ENCODE measurements at regions not wholly inside any gene's neighbourhood (a gene's known extent, or its start where the extent isn't known, plus 50 kb on each side); places are given as distances from the start of the nearest gene placed in this dataset.
A peak's percentile ranks its signal among the peaks of the same experiment; 100 is the strongest.
"Not testable (repeated sequence)": the region's sequence is repeated elsewhere in the genome, so short reads cannot be mapped to it uniquely, and the experiment has no call there.

DNA sequence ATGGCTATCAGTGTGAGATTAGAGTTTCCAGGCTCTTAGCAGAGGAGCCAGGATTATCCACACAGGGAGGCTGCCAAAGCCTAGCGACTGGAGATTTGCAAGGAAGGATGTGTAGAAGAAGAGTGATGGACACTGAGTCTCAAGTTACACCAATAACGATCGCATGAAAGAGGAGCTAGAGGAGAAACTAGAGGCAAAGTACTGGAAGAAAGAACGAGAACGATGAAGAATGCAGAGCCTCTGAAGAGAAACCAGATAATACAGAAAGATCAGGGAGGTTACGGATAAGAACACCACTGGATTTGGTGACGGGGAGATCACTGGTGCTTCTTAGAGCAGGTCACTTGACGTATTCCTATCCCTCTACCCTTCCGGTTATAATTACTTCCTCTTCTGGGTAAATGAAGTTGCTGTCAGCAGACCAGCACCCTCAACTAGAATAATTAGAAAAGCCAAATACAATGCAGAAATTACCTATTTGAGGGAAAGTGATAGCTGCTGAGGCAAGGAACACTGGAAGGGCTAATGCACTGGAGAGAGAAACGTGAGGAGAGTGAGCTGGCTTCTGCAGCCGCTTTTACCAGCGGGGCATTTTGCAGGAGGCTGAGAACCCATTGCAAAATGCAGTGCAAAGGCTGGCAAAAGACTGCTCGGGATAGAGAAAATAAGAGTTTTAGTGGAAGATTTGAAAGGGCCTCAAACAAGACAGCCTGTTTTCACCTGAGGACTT lies 93.1 kb upstream of the HIF1A start:
- DNase-seq = no peak

GRCh38 chr14:61602733-61603077 lies 92.6 kb upstream of the HIF1A start:
- DNase-seq = no peak

DNA sequence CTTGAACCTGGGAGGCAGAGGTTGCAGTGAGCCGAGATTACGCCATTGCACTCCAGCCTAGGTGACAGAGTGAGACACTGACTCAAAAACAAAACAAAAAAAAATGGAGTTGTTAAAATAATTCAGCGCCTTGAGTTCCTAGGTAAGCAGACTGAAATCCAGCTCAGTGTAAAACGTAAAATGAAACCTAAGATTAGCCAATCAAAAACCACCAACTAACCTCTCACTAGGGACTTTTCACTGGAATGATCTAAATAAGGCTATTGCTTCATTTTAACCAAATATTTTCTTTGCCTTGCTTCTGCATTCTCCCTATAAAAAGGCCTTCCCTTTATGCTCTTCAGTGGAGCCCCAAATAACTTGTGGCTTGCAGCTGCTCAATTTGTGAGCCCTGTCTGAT lies 91.6 kb upstream of the HIF1A start:
- no peak for DNase-seq

DNA sequence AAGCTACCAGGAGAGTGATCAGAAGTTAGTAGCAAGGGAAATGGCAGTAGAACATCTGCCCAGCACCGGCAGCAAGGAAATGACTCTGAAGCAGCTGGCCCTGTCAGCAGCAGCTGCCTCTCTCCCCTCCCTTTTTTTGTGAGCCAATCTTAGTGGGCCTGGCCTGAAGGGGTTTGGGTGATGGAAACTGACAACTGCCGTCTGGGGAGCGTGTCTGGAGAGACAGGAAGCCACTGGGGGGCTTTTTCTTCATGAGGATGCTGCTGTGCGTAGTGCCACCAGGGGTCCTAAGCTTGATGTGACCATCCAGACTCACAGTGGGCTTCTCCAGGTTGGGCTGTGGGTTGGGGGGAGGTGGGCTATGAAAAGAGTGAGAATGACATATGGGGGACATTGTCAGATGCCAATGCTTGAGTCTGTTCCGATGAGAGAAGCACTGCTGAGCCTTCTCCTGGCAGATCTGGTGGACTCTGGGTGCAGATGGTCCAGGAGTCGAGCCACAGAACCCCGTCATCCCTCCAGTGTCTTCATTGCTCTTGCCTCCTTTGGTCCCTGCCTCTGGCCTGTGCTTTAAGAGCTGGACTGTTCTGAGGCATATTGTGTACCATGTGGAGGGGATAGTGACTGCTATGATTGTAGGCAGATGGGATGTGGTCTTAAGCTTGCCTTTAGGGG lies 87.6 kb upstream of the HIF1A start:
- no peak for DNase-seq

DNA sequence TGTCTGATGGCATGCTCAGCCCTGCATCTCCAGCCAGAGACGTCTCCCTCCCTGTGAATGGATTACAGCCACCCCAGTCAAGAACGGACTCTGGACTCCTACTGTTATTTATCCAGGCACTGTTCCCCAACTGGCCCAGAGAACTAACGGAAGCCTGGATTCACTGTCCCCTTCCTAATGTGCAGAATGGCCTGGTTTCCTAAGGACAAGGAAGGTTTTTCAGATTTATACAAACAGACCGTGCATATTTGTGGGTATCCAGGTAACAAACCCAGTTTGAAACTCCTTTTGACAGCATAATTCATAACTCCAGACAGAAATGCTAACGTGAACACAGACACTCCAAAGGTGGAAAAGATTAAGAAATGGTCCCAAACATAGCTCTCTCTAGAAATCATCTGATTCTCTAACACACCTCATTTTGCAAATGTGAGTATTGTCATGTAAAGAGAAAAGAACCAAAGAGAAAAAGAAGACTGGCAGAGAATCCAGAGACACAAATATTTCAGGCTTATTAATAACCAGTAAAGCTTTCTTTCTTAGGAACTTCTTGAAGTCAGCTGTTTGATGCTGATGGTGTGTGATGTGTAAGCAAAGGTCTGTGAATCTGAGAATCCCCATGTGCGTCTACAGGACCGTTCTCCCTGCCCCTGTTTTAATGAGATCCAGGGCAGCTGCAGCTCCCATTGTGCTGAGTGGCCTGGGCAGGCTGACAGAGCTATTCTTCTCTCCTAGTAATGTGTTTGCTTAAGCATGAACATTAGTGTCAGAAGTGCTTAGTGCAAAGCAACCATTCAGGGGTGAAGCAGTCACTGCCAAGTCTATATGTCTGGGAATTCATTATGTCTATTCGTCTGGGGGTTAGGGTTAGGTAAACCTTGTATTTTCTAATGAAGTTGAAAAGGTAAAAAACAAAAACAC lies 86.8 kb upstream of the HIF1A start:
- peak; percentile 38 for DNase-seq

DNA sequence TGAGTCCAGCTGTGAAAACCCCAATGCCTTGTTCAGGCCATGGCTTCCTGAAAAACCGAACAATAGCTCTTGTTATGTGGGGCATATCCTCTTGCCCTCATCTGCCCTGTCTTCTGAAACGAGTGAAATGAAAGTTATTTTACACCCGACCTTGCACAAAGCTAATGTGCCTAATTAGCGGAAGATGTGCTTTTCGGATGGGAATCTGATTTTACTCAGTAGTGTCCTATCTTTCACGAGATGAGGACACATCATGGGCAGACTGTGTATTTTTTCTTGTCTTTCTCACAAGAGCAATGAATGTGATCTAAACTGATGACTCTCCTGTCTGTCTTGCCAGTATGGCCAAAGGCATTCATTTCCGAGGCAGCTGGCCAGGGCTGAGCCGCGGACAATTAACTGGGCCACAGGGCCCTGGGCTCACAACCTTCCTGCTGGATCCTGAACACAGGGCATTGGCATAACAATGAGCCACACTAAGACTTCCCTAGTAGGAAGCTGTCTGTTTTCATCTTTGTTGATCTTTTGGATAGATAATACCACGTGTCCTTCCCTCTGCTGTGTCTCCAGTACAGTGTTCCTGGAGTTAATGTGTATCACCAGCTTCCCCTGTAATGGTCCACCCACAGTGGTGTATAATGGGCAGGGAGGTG lies 86.0 kb upstream of the HIF1A start:
- DNase-seq = no peak

DNA sequence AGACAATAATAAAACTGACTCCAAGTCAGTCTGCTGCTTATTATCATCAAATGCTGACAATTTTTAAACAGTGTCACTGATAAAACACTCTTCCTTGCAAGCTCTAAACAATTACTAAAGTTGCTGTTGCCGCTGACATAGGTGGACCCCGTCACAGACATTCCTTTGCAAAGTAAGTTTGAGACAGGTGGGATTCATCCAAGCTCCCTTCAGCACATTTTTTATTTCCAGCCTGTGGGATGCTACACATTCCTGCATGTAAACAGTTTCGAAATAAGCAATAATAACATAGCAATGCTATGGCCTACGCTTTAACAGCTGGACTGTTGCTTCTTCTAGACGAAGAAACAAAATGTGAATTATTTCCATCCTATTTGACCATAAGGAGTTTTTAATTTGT lies 85.4 kb upstream of the HIF1A start:
- DNase-seq = no peak

DNA sequence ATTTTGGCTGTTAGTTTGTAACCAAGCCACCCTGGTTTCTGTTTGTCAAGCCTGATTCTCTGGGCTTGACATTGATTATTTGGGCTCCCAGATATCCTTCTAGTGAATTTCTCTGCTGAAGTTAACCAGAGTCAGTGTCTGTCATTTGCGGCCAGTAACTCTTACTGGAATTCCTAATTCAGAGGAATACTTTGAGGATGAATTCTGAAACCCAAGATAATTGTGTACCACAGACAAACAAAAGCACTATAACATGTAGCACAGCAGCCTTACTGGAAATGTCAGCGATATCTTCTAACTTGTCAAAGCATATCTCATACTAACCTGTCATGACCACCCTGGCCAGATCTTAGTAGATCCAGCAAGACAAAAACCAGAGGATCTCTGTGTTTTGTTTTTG lies 84.4 kb upstream of the HIF1A start:
- no peak for DNase-seq

- no peak for DNase-seq
Measured at GRCh38 chr14:61611880-61612630, 83.3 kb upstream of the HIF1A start.

GRCh38 chr14:61613006-61613405 lies 82.3 kb upstream of the HIF1A start:
- not testable (repeated sequence) for DNase-seq

DNA sequence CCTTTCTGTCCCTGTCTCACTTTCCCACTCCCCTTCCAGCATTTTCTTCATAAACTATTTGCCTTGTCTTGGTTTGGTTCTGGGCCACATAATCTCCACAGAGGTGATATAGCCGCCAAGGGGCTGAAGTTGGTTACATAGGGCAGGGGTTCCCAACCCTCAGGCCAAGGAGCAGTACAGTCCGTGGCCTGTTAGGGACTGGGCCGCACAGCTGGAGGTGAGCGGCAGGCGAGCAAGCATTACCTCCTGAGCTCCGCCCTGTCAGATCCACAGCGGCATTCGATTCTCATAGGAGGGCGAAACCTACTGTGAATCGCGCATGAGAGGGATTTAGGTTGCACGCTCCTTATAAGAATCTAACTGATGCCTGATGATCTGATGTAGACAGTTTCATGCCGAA lies 80.6 kb upstream of the HIF1A start:
- DNase-seq = no peak

DNA sequence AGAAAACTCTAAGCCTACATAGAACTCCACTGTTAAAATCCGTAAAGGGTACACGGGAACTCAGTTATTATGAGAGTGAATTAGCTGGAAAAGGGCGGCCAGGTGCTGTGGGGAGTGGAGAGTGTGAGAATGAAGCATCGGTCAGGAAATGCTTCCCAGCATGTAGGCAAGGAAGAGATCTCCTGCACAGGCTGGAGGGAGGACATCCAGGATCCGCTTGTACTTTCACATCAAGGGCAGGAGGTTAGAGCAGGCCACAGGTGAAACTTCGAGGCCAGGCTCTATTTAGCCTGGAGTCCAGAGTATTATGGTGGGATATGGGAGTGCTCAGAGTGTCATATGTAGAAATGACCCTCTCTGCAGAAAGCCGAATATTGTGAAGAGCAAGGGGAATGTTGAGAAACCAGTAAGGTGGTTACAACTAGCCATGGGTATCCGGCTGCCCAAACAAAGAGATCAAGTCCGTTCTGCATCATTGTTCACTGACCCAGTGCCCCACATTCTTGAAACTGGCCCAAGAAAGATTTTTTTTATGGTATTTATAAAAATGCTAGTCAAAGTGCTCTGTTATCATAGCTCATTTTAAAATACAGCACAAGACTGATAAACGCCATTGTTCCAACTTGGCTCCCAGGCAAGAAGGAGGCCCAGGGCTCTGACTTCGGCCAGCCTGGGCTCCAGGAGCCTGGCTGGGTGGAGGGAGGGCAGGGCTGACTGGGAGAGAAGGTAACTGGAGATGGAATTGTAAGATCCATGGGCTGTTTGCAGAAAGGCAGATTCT lies 79.4 kb upstream of the HIF1A start:
- DNase-seq = no peak

DNA sequence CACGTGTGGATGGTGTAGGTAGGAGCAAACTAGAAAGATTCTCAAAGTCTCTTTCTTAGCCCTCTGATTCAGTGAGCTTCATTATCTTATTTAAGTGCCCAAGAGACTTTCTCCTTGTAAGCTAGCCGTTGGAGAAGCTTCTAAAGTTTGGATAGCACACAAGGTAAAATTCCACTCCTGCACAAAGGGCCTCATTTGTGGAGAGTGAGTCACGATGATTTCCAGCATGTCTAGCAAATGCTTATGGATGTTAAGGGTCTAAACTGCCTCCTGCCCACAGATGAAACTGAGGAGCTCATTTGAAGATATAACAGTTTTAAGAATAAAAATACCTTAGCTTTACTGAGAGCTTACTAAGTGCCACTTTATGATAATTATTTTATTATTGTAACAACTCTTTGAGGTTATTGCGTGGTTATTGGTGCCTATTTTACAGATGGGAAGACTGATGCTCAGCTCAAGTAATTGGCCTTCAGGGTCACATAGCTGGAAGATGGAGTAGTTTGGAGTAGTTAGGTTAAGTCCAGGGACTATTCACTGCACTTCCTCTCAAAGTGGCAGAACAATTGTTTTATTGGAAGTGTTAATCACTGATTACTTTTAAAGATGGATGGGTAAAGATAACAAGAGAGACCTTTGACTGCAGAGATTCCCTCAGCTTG lies 78.7 kb upstream of the HIF1A start:
- no peak for DNase-seq

DNA sequence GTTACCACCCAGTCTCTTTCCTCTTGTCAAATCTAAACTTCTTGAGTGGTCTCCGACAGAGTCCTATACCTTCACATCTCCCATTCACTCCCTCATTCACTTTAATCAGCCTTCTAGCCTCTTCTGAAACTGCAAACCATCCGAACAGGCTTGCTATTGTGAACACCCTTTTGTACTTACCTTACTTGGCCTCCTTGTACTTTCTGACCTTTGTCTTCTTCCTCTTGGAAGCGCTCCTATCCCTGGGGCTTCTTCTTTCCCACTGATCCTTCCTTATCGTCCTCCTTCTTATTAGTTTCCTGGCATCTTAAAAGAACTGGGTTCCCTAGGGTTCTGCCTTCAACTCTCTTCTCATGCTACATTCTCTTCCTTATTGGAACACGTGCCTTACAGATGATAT lies 76.9 kb upstream of the HIF1A start:
- no peak for DNase-seq

GRCh38 chr14:61619494-61619893 lies 75.8 kb upstream of the HIF1A start:
- DNase-seq = no peak

DNA sequence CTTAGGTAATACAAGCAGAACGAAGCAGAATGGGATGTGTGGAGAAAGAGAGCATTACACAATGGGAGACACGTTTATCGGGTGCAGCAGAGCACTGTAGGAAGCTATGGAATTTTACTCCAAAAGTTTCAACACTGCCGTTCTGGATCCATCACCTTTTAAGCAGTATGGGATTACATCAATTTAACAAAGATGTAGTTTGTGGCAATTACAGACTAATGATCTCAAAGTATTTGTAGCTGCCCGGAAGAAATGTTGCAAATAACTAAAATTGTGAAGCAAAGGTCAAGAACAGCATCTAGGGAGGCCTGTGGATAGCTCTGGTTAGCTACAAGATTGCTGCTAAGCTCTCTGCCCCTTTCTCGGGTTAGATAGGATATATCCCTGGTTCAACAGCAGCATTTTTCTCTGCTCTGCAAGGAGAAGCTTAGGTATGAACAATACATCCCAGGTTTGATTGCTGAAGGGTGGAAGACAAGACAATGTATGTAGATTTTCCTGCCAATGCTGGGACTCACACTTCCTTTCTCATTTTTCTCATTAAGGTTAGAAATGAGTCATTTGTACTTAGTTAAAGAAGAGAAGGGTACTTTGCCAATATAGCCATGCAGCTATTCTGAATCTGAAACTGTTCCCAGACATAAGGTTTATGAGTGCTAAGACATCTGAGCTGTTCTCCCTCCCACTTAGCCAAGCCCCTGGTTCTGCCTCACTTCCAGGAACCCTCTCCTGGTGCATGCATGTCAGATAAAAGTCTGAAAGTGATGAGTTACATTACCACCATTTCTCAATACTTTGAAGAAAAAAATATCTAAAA lies 75.0 kb upstream of the HIF1A start:
- no peak for DNase-seq

- DNase-seq = no peak
Measured at GRCh38 chr14:61621444-61621843, 73.9 kb upstream of the HIF1A start.

DNA sequence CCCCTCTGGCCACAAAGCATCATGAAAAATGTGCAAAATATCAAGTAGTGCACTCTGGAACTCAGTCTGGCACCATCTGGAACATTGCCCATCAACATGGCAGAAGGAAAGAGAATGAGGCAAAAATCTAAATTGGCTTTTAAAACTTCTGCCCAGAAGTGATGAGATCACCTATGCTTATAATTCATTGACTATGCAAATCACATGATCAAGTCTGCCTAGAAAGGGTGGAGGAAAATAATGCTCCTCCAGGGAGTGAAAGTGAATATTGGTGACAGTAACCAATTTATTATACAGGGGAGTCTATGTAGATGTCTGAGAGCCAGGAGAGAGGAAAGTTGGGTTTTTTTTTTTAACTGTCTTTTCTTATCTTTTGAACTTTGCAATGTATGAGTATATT lies 73.3 kb upstream of the HIF1A start:
- DNase-seq = no peak

DNA sequence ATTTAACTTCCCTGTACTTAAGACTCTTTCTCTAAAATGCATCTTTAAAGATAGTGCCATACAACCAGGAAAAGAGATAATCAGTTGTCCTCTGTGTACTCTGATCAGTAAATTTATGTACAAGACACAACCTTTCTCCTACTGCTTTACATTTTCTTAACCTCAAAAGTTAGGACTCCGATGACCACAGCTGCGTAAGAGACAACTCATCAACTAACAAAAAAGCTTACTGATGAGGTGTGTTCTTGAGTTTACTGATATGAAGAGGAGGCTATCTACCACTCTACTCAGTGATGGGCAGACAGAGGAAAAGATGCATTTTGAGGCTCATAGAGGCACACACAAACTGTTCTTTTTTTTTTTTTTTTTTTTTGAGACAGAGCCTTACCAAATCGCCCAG lies 71.4 kb upstream of the HIF1A start:
- no peak for DNase-seq

- DNase-seq = no peak
Measured at GRCh38 chr14:61625165-61625564, 70.1 kb upstream of the HIF1A start.

Measured in hindlimb muscle (tissue), 1 donor.